Transverse colon (tissue), 4 donors: ENCODE measurements at regions not wholly inside any gene's neighbourhood (a gene's known extent, or its start where the extent isn't known, plus 50 kb on each side); places are given as distances from the start of the nearest gene placed in this dataset.

Source experiments
- DNase-seq: peaks from one replicate; pipeline ENCODE4 v3.0.0-alpha.2; 2019
- H3K27ac ChIP-seq, 4 donors: fragments of 200-600 bp; sonication (generic); 2 replicates each; pipeline ENCODE4 v1.5.1; 2016 to 2018; ENCODE audit warnings: inconsistent platforms in 4 of 4
- H3K27me3 ChIP-seq: fragments of 200-600 bp; sonication (generic); 2 replicates; pipeline ENCODE4 v1.5.1; 2017; ENCODE audit warnings: inconsistent platforms
- H3K36me3 ChIP-seq, 4 donors: fragments of 200-600 bp; sonication (generic); 2 replicates each; pipeline ENCODE4 v1.5.1; 2017 to 2019; ENCODE audit warnings: inconsistent platforms in 4 of 4
- H3K4me1 ChIP-seq, 4 donors: fragments of 200-600 bp; sonication (generic); 2 replicates each; pipeline ENCODE4 v1.5.1; 2017 to 2020; ENCODE audit warnings: inconsistent platforms in 4 of 4
- H3K4me3 ChIP-seq, 4 donors: fragments of 200-600 bp; sonication (generic); 1 replicate in 1 of 4; 2 replicates in 3 of 4; pipeline versions ENCODE4 v1.5.1 to v1.6.1; 2017 to 2019; ENCODE audit warnings: inconsistent platforms in 4 of 4
- H3K9me3 ChIP-seq, 2 donors: fragments of 200-600 bp; sonication (generic); 2 replicates each; pipeline ENCODE4 v1.5.1; 2017 to 2019; ENCODE audit warnings: inconsistent platforms in 2 of 2
- CTCF ChIP-seq, 5 experiments: fragments of 200-600 bp in 3 of 5; fragments of 450-650 bp in 2 of 5; sonication (generic) in 3 of 5; IDR thresholded peaks; 1 replicate in 2 of 5; 2 replicates in 3 of 5; pipeline ENCODE4 v1.5.1; 2016 to 2017; ENCODE audit warnings: antibody characterized with exemption in 5 of 5, inconsistent platforms in 3 of 5, mild to moderate bottlenecking in 2 of 5, moderate library complexity in 1 of 5
- EP300 ChIP-seq: sonication (generic); formaldehyde crosslinking; IDR thresholded peaks from one replicate; pipeline ENCODE4 v1.6.1; 2017; ENCODE audit warnings: antibody characterized with exemption, low read depth
- POLR2A ChIP-seq: fragments of 450-650 bp; IDR thresholded peaks from one replicate; pipeline ENCODE4 v1.6.1; 2016; ENCODE audit warnings: antibody characterized with exemption, mild to moderate bottlenecking, moderate library complexity
- POLR2AphosphoS5 ChIP-seq, 3 donors: sonication (generic); formaldehyde crosslinking; IDR thresholded peaks; one replicate each; pipeline ENCODE4 v1.6.1; 2016; ENCODE audit warnings: antibody characterized with exemption in 3 of 3
- WGBS, 2 donors: methylation state at CpG; one replicate each; pipeline ENCODE4 v1.1.5; 2018; ENCODE audit warnings: low coverage in 1 of 2; 5-methylcytosine and 5-hydroxymethylcytosine counted together
- in situ Hi-C, 4 donors: fragments of 200-750 bp; cut with MboI; loops; one replicate each; pipeline versions ENCODE4 v1.15.0 to v1.15.1; 2017; ENCODE audit warnings: low sequenced_read_pairs in 3 of 4, low pct_ligation_motif_present in 1 of 4, low pct_unique_long_range_greater_than_20kb in 1 of 4
- intact Hi-C: fragments of 100-400 bp; cut with DNase I; formaldehyde crosslinking; loops from one replicate; pipeline ENCODE4 v1.15.1; 2023; ENCODE audit warnings: low total_unique reads

GRCh38 chr3:197365586-197365985 is 67.2 kb upstream of the DLG1 start:
- WGBS, 2 donors = 89 to 97% methylated on average over 4 of the region's 4 CpGs
- Histone ChIP-seq H3K4me1 (peaks cover 0 to 14% (median 3%) of the 10 kb centered on the region in 4 donors), H3K36me3 (no peaks in the 10 kb centered on the region), H3K27me3 (no peaks in the 10 kb centered on the region), H3K27ac (no peak overlapping the region), H3K4me3 (no peak overlapping the region), H3K9me3 (peaks cover 0 to 3% of the 10 kb centered on the region in 2 donors)
- TF ChIP-seq POLR2A (no peak), CTCF (IDR thresholded peaks at IDR 0.05) (no peak), EP300 (no peak), POLR2AphosphoS5 (IDR thresholded peaks at IDR 0.05) (no peak)
- DNase-seq = no peak
- intact Hi-C loops = no loop called here
- in situ Hi-C loops = no loop called here

GRCh38 chr3:197364410-197365071 is 66.1 kb upstream of the DLG1 start:
- WGBS, 2 donors = 76 to 85% methylated on average over 3 to 9 of the region's 9 CpGs
- Histone ChIP-seq H3K27ac (no peak overlapping the region), H3K4me3 (no peak overlapping the region), H3K4me1 (peaks cover 0 to 11% (median 3%) of the 10 kb centered on the region in 4 donors), H3K9me3 (peaks cover 3 to 7% of the 10 kb centered on the region in 2 donors), H3K36me3 (no peaks in the 10 kb centered on the region), H3K27me3 (no peaks in the 10 kb centered on the region)
- intact Hi-C loops (no loop called here), in situ Hi-C loops (no loop called here)
- no peak for DNase-seq
- no peak for TF ChIP-seq POLR2AphosphoS5 (IDR thresholded peaks at IDR 0.05)
- no peak for TF ChIP-seq CTCF (IDR thresholded peaks at IDR 0.05)
- TF ChIP-seq EP300 = no peak
- no peak for TF ChIP-seq POLR2A

- DNase-seq = no peak
These were observed 65.4 kb upstream of the DLG1 start for GRCh38 chr3:197363553-197364409.

More at GRCh38 chr3:197363553-197364409, 65.4 kb upstream of the DLG1 start:
- Histone ChIP-seq H3K27me3 (no peaks in the 10 kb centered on the region), H3K27ac (no peak overlapping the region), H3K4me3 (no peak overlapping the region), H3K36me3 (no peaks in the 10 kb centered on the region), H3K4me1 (peaks cover 0 to 11% (median 3%) of the 10 kb centered on the region in 4 donors), H3K9me3 (peaks cover 3 to 7% of the 10 kb centered on the region in 2 donors)
- intact Hi-C loops (no loop called here), in situ Hi-C loops (no loop called here)
- 39 to 75% methylated on average over 6 to 14 of the region's 14 CpGs for WGBS, 2 donors
- no peak for TF ChIP-seq POLR2A
- no peak for TF ChIP-seq POLR2AphosphoS5 (IDR thresholded peaks at IDR 0.05)
- no peak for TF ChIP-seq CTCF (IDR thresholded peaks at IDR 0.05)
